IPS-NIHi11 (cell line): ENCODE measurements at regions not wholly inside any gene's neighbourhood (a gene's known extent, or its start where the extent isn't known, plus 50 kb on each side); places are given as distances from the start of the nearest gene placed in this dataset.
"Not testable (repeated sequence)": the region's sequence is repeated elsewhere in the genome, so short reads cannot be mapped to it uniquely, and the experiment has no call there.

ENCODE experiments used
- DNase-seq: peaks from one replicate; pipeline ENCODE4 v3.0.0; 2012; ENCODE audit warnings: mixed read lengths, low spot score

GRCh38 chr5:115751176-115751575 lies 65.3 kb downstream of the CDO1 start:
- peak; percentile 18 for DNase-seq

- DNase-seq = no peak
These were observed 67.4 kb downstream of the CDO1 start for GRCh38 chr5:115749016-115749415.

- not testable (repeated sequence) for DNase-seq
These were observed 77.2 kb downstream of the CDO1 start for GRCh38 chr5:115739245-115739644.

- no peak for DNase-seq
These were observed 77.6 kb downstream of the CDO1 start for GRCh38 chr5:115738830-115739229.

- no peak for DNase-seq
These were observed 79.0 kb downstream of the CDO1 start for GRCh38 chr5:115737452-115737851.

GRCh38 chr5:115736690-115737005 lies 79.8 kb downstream of the CDO1 start:
- no peak for DNase-seq

- no peak for DNase-seq
These were observed 80.3 kb downstream of the CDO1 start for GRCh38 chr5:115736004-115736689.

- DNase-seq = peak; percentile 19
These were observed 81.1 kb downstream of the CDO1 start for GRCh38 chr5:115735108-115735998.

GRCh38 chr5:115733607-115734006 lies 82.9 kb downstream of the CDO1 start:
- no peak for DNase-seq

- no peak for DNase-seq
These were observed 84.4 kb downstream of the CDO1 start for GRCh38 chr5:115732026-115732425.

- DNase-seq = no peak
These were observed 90.9 kb downstream of the CDO1 start for GRCh38 chr5:115725522-115725921.

- no peak for DNase-seq
These were observed 93.2 kb downstream of the CDO1 start for GRCh38 chr5:115723220-115723619.

- DNase-seq = no peak
These were observed 95.1 kb upstream of the TMED7 start for GRCh38 chr5:115720888-115721287.

- no peak for DNase-seq
These were observed 93.1 kb upstream of the TMED7 start for GRCh38 chr5:115718927-115719326.

GRCh38 chr5:115713408-115713807 lies 87.6 kb upstream of the TMED7 start:
- no peak for DNase-seq

- DNase-seq = no peak
These were observed 83.7 kb upstream of the TMED7 start for GRCh38 chr5:115709585-115709984.

GRCh38 chr5:115708819-115709477 lies 83.1 kb upstream of the TMED7 start:
- DNase-seq = no peak

GRCh38 chr5:115703514-115703913 lies 77.7 kb upstream of the TMED7 start:
- DNase-seq = no peak

- DNase-seq = no peak
These were observed 76.2 kb upstream of the TMED7 start for GRCh38 chr5:115702025-115702424.

GRCh38 chr5:115699967-115700366 lies 74.1 kb upstream of the TMED7 start:
- DNase-seq = no peak

GRCh38 chr5:115696141-115696650 lies 70.4 kb upstream of the TMED7 start:
- DNase-seq = no peak

GRCh38 chr5:115695310-115695880 lies 69.6 kb upstream of the TMED7 start:
- DNase-seq = no peak
